ENCODE measurements at regions not wholly inside any gene's neighbourhood (a gene's known extent, or its start where the extent isn't known, plus 50 kb on each side); places are given as distances from the start of the nearest gene placed in this dataset.

DNA sequence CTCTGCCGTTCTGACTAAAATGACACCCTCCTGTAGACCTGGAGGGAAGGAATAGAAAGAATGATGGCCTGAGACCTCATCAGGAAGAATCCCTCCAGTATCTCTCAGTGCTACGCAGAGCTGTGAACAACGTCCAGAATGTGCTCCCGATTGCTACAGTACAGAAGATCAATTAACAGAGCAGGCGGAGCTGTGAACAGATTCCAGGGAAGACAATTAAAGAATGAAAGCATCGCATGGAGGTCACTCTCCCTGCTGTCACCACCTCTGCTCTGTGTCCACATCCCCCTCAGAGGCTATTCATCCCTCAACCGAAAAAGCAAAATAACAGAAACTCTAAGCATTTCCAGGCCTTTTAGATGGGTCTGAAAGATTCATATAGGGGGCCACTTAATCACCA, 481.0 kb downstream of the EIPR1 start:
- TF ChIP-seq, protein P1, sequence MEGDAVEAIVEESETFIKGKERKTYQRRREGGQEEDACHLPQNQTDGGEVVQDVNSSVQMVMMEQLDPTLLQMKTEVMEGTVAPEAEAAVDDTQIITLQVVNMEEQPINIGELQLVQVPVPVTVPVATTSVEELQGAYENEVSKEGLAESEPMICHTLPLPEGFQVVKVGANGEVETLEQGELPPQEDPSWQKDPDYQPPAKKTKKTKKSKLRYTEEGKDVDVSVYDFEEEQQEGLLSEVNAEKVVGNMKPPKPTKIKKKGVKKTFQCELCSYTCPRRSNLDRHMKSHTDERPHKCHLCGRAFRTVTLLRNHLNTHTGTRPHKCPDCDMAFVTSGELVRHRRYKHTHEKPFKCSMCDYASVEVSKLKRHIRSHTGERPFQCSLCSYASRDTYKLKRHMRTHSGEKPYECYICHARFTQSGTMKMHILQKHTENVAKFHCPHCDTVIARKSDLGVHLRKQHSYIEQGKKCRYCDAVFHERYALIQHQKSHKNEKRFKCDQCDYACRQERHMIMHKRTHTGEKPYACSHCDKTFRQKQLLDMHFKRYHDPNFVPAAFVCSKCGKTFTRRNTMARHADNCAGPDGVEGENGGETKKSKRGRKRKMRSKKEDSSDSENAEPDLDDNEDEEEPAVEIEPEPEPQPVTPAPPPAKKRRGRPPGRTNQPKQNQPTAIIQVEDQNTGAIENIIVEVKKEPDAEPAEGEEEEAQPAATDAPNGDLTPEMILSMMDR (IDR thresholded peaks at IDR 0.05; ENCODE audit: poor library complexity): no peak
- TF ChIP-seq EZH2 (IDR thresholded peaks at IDR 0.05; ENCODE audit: borderline replicate concordance): no peak
- TF ChIP-seq EZH2phosphoT487 (IDR thresholded peaks at IDR 0.05; ENCODE audit: low read depth, severe bottlenecking, unreplicated experiment): no peak
